Retinal pigment epithelial cell (primary cell): ENCODE measurements at regions not wholly inside any gene's neighbourhood (a gene's known extent, or its start where the extent isn't known, plus 50 kb on each side); places are given as distances from the start of the nearest gene placed in this dataset.

ENCODE experiments used
- DNase-seq: peaks from one replicate; pipeline ENCODE4 v3.0.0-alpha.2; 2010; ENCODE audit warnings: low read depth
- H3K4me3 ChIP-seq: 2 replicates; pipeline ENCODE4 v1.5.1; 2011; ENCODE audit warnings: mild to moderate bottlenecking, low read length, control low read depth, moderate library complexity
- TF ChIP-seq, protein P1 (sequence below): conservative IDR thresholded peaks from 2 replicates; pipeline ENCODE4 v1.5.1; 2011; ENCODE audit warnings: low read depth, low read length, control low read depth, inconsistent platforms

DNA sequence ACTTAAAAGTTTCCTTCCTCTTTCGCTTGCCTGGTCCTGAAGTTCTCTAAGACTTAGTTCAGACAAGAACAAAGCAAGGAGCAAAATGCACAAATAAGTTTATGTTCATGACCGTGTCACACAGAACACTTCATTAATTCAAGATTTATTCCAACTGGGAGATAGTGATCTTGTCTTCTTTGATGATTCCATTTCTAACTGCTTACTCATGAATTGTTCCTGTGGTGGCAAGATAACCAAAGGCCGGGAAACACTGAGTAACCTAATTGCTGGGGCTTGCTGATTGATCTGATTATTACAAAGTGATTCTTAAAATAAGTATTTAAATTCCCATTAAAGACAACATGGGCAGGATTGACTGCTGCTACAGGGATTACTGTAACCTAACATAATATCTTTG lies 1462.9 kb upstream of the RAG2 start:
- H3K4me3 ChIP-seq = no peak overlapping the region
- DNase-seq = no peak
- TF ChIP-seq, protein P1, sequence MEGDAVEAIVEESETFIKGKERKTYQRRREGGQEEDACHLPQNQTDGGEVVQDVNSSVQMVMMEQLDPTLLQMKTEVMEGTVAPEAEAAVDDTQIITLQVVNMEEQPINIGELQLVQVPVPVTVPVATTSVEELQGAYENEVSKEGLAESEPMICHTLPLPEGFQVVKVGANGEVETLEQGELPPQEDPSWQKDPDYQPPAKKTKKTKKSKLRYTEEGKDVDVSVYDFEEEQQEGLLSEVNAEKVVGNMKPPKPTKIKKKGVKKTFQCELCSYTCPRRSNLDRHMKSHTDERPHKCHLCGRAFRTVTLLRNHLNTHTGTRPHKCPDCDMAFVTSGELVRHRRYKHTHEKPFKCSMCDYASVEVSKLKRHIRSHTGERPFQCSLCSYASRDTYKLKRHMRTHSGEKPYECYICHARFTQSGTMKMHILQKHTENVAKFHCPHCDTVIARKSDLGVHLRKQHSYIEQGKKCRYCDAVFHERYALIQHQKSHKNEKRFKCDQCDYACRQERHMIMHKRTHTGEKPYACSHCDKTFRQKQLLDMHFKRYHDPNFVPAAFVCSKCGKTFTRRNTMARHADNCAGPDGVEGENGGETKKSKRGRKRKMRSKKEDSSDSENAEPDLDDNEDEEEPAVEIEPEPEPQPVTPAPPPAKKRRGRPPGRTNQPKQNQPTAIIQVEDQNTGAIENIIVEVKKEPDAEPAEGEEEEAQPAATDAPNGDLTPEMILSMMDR = no peak

DNA sequence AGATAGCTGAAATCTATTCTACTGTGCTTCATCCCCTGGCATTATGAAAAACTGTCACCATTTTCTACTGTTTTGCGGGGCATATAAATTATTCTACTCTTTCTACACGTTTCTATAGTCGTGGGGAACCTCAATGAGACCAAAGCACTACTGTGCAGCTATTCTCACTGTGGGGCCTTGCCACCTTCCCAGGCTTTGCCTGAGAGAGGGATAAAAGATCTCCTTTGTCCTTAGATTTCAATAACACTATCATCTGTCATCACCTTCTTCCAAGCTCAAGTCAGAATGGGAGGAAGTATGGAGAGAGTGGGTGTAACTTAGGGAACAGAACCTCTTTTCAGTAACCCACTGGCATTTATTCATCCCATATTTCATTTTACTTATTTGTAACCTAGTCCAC lies 1462.1 kb upstream of the RAG2 start:
- no peak for DNase-seq
- H3K4me3 ChIP-seq = no peak overlapping the region
- TF ChIP-seq, protein P1 = no peak

DNA sequence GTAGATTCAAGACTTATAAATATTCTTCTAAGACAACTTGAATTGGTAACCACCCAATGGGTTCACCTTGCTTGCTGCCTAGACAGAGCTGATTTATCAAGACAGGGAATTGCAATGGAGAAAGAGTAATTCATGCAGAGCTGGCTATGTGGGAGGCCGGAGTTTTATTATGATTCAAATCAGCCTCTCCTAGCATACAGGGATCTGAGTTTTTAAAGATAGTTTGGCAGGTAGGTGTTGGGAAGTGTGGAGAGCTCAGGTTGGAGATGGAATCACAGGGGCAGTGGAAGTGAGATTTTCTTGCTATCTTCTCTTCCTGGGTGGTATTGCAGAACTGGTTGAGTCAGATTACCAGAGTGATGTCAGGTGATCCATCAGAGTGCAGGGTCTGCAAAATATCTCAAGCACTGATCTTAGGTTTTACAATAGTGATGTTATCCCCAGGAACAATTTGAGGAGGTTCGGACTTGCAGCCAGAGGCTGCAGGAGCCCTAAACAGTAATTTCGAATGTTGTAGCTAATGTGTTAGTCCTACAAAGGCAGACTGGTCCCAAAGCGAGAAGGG lies 1448.6 kb upstream of the RAG2 start:
- H3K4me3 ChIP-seq = no peak overlapping the region
- TF ChIP-seq, protein P1 = no peak
- no peak for DNase-seq

DNA sequence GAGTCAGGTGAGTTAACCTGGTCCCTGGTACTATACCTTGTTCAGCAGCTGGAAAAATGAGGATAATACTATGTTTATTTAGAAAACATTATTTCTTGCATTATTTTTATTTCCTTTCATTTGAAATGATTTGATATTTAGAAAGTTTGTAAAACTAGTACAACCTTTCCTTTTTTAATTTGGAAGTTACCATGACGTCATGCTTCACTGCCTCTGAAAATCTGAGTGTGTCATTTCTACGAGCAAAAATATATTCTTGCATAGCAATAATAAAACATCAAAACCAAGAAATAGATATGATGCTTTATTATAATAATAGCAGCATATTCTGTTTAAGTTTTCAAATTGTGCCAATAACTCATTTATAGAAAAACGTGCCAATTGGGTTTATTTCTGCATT lies 1445.0 kb upstream of the RAG2 start:
- H3K4me3 ChIP-seq = no peak overlapping the region
- TF ChIP-seq, protein P1 = no peak
- DNase-seq = no peak

DNA sequence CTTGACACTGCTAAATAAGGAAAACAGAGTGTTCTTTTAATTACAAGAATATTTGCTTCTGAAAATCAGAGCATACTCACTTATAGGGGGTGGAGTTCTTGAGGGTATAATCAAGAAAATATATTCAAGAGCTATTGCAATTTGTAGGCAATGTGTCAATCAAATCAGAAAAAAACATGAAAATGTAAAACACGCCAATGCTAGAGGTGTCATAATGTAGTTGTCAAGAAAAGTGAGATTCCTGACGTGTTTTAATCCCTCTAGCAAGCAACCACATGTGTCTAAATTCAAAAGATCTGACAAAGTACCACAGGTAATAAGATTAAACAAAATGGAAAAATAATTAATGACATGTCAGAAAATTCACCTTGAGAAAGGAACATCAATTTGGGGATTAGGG lies 1440.7 kb upstream of the RAG2 start:
- DNase-seq = no peak
- TF ChIP-seq, protein P1 = no peak

DNA sequence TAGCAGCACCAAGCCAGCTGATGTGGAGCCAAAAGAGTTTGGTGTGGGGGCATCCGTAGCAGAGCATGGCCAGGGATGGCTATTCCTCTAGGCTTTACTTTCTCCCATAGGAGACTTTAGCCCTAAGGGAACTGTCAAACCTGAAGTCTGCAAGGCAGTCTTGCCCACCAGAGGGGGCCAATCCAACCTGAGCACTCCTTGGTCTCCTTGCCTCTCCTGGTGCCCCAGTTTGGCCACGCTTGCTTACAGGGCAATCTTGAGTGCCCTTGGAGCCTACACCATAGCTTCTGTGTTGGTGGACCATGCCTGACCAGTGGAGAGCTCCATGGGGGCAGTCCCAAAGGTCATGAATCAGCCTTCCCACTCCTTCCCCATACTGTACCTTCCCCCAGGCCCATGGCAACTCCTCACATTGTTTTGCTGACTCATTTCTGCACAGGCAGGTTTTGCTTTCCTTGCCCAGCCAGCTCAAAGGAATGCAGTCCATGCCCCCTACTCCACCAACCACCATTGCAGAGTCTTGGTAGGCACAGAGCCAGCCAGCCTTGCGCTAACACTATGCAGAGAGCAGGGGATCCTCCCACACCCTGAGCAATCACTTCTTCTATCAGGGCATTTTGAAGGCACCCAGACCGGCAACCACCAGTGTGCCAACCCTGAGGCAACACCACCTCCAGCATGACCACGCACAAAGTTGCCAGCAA lies 1421.2 kb upstream of the RAG2 start:
- TF ChIP-seq, protein P1 = no peak
- no peak overlapping the region for H3K4me3 ChIP-seq
- no peak for DNase-seq

More for the DNA sequence above, 1440.7 kb upstream of the RAG2 start:
- no peak overlapping the region for H3K4me3 ChIP-seq

DNA sequence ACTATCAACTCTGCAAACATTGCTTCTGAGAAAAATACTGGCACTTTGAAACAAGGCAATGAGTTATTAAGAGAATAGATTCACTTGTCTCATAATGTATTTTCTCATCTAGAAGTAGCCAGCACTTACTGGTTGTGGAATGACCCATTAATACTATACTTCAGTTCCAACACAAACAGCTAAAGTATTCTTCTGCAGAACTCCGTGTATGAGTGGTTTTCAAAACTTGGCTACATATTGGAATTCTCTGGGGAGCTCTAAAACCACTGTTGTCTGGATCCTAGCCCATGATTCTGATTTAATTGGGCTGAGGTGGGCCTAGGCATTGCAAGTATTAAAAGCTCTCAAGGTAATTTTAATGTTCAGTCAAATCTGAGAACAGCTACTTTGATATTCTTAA lies 1416.4 kb upstream of the RAG2 start:
- no peak overlapping the region for H3K4me3 ChIP-seq
- TF ChIP-seq, protein P1 = no peak
- DNase-seq = peak; percentile 42
